HG03139 (cell line): ENCODE measurements at regions not wholly inside any gene's neighbourhood (a gene's known extent, or its start where the extent isn't known, plus 50 kb on each side); places are given as distances from the start of the nearest gene placed in this dataset.
"Not testable (repeated sequence)": the region's sequence is repeated elsewhere in the genome, so short reads cannot be mapped to it uniquely, and the experiment has no call there.

Source experiments
- ATAC-seq: cut with Tn5 transposase; IDR thresholded peaks from one replicate; pipeline ENCODE4 v1.9.1; 2021; ENCODE audit not compliant: unreplicated experiment

DNA sequence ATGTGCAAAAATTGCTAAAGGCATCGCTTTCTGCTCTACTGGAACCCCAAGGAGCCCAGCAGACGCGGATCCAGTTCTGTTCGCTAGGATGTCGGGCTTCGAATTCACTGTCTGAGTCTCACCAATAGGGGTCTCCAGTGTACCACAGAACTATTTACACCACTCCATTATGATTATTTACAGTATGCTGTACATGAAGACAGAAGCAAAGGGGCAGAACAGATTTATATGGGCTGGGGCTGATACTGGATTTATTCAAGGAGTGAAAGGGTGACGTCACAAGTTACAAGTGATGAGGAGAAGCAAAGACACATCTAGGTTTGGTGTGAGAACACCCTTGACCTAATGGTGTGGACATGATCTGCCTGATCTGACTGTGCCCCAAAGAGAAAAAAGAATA lies 185.3 kb upstream of the ATP5MC3 start:
- peak; percentile 56 for ATAC-seq

DNA sequence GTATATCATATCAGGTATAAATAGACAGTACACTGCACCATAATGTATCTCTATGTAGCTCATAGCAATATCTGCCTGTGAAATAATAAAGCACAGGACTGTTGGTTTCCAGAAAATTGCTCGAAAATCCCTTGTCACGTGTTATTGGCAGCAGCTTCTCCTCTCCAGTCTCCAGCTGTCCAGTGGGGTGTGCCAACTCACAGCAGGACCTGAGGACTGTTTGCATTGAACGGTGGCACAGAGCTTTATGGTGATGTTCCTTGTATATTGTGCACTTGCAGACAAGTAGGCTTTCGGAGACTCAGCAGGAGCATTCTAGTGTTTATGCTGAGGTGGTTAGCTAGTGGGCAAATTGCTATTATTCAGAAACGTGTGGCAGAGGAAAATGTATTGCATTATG lies 182.2 kb upstream of the ATP5MC3 start:
- no peak for ATAC-seq

DNA sequence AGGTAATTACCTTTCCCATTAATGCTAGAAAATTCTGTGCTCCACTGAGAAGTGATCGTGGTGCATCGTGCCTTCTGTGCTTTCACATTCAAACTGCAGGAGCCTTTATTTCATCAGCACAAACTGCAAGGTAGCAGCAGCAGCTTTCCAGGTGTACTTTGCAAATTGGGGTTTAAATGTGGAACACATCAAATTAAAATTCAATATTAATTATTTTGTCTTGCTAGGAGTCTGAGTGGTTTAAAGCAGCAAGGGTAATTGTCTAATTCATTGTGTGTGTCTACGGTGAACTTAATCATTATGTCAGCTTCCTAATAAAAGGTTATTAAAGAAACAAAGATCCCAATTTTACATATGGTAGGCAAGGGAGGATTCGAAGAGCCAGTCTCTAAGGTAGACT lies 180.8 kb upstream of the ATP5MC3 start:
- ATAC-seq: no peak

DNA sequence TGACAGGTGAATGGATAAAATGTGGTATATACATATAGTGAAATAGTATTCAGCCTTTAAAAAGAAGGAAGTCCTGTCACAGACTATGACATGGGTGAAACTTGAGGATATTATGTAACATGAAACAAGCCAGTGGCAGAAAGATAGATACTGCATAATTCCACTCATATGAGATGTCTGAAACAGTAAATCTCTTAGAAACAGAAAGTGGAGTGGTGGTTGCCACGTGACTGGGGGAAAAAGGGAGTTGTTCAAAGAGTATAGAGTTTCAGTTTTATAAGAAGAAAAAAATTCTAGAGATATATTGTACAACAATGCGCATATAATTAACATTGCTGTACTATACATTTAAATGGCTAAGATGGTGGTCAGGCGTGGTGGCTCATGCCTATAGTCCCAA lies 178.2 kb upstream of the ATP5MC3 start:
- no peak for ATAC-seq

DNA sequence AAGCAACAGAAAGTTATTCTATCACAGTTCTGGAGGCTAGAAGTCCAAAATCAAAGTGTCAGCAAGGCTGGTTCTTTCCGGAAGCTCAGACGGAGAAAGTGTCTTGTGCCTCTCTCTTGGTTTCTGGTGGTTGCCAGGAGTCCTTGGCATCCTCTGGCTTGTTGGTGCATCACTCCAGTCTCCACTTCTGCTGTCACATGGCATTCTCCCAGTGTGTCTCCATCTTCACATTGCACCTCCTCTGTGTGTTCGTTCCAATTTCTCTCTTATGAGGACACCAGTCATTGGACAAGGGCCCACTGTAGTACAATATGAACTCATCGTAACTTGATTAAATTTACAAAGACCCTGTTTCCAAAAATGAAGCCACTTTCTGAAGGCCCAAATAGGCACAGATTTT lies 175.4 kb upstream of the ATP5MC3 start:
- ATAC-seq: no peak

DNA sequence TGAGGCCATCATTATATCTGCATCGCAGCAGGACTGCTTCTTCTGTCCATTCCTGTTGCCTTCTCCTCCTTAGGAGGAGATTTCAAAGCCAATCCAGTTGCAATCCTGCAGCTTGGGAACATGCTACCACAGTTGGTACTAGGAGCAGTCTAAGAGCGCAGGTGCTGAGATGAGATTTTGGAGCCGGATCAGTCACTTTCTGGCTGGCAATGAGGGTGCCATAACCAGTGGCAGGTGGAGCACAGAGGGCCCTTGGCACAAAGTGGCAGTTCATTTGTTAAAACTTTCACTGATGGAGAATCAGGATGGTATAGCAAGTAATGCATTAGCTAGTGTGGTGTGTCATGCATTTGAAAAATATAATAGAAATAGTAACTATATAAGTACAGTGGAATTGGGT lies 173.7 kb upstream of the ATP5MC3 start:
- no peak for ATAC-seq

DNA sequence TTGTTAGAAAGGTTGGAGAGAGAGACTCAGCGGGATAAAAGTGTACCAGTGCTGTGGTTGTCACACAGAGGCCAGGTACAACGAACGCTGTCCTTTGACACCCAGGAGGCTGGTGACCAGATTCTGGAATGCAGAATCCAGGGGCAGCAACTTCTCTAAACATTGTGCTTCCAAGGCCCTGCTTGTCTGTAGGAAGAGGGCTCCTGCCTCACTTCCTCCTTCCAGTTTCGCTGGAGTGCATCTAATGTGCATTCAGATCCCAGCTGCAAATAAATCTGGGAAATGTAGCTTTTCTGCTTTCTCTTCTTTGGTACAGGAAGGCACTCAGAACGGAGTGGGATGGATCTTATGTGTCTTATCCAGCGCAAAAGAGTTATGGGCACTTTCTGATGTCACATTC lies 171.8 kb upstream of the ATP5MC3 start:
- ATAC-seq: no peak

DNA sequence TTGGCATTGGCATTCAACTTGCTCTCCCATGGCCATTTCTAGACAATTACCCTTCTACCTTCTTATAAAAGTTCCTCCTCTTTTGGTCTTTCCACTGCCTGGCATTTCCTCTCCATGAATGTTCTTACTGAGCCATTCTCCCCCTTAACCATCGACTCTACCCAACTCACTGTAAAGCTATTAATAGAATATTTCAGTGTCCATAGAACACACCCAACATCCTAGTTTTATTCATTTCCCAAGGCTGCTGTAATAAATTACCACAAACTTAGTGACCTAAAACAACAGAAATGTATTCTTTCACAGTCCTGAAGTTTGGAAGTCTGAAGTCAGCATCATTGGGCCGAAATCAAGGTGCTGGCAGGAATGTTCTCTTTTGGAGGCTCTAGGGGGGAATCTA lies 170.0 kb upstream of the ATP5MC3 start:
- no peak for ATAC-seq

DNA sequence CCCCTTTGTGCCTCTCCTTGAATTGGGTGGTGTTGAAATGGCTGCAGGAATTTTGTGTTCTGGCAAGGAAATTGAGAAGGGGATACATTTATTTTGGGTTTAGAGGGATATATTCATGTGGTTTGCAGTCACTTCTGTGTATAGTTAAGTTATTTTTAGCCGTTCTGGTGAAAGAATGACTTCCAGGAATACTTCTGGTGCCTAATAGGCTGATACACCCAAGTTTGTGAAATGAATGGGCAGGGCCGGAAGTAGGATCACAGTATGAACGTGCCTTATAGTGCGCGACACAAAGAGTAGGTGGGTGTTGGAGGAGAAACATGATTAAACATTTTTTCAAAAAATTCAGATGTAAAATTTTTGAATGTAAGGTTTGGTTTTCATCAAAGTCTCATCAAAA lies 168.6 kb upstream of the ATP5MC3 start:
- no peak for ATAC-seq

DNA sequence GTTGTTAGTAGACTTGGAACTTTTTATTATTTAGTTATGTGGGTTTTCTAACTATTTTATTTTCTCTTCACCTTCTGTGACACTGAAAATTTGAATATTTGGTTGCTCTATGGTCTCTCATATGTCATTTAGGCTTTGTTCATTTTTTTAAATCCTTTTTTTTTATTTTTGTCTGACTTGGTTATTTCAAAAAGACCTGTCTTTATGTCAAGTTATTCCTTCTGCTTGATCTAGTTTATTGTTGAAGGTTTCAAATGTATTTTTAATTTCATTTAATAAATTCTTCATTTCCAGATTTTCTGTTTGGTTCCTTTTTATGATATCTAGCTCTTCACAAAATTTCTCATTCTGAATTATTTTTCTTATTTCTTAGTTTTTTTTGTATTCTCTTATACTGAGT lies 160.6 kb upstream of the ATP5MC3 start:
- ATAC-seq: no peak

DNA sequence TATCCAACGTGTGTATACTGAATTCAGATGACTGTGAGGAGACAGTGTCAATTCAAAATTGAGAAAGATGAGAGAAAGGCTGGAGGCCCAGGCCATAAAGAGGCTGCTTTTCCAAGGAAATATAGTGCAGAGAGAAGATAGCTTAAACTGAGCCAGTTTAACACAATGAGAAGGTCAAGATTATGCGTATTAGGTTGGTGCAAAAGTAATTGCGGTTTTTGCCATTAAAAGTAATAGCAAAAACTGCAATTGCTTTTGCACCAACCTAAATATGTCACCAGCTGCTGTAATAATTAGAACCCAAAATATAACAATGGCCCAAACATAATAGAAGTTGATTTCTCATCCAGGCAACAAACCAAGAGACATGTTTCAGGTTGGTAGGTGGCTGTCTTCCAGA lies 148.7 kb upstream of the ATP5MC3 start:
- ATAC-seq: no peak

DNA sequence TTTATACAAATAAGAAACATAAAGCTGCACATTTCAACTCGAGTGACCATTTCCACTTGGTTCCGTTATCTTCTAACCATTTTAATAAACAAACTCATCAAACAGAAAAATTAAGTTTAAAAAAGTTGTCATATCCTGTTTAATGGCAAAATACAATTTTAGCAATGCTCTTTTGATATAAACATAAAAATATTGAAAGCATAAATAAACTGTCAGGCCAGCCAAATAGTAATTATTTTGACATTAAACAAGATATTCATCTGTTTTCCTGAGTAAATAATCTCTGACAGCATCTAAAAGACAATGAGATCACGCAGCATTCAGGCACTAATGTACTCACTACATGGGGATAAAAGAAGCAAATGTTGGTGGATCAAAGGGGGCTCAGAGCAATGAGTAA lies 145.3 kb upstream of the ATP5MC3 start:
- no peak for ATAC-seq

DNA sequence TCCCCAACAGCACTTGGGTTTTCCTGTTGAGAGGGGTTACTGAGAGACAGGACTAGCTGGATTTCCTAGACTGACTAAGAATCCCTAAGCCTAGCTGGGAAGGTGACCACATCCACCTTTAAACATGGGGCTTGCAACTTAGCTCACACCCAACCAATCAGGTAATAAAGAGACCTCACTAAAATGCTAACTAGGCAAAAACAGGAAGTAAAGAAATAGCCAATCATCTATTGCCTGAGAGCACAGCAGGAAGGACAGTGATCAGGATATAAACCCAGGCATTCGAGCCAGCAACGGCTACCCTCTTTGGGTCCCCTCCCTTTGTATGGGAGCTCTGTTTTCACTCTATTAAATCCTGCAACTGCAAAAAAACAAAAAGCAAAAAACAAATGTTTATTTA lies 144.7 kb upstream of the ATP5MC3 start:
- ATAC-seq: not testable (repeated sequence)

DNA sequence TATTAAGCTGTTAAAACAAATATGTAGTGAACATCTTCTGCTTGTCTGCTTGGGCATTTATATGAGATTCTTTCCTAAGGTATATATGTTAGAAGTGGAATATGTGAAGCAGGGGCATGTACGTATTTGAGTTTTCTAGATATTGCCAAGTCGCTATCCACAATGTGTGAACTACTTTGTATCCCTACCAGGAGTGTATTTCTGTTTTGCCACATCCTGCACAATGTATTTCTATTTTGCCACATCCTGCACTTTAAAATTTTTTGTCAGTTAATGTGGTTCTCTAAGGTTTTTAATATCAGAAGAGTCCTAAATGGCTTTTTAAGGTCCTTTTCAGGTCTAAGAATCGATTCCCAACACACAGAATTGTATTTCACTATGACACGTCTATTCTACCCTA lies 141.7 kb upstream of the ATP5MC3 start:
- no peak for ATAC-seq

DNA sequence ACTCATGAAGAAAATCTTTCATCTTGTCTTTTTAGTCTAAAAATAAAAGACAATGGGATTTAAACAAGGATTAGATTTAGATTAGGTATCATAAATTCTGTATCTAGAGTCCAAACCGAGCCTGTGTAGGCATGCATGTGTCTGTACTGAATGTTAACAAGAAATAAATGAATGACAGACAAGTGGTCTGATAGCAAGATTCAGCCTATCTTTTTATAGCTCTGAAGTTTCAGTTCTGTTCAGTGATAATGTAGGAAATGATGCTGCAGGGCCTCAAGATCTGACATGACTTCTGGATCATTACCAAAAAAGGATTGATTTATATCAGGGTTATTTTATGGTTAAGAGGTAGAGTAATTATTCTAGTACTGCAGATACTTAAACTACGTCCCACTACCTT lies 137.0 kb upstream of the ATP5MC3 start:
- no peak for ATAC-seq

DNA sequence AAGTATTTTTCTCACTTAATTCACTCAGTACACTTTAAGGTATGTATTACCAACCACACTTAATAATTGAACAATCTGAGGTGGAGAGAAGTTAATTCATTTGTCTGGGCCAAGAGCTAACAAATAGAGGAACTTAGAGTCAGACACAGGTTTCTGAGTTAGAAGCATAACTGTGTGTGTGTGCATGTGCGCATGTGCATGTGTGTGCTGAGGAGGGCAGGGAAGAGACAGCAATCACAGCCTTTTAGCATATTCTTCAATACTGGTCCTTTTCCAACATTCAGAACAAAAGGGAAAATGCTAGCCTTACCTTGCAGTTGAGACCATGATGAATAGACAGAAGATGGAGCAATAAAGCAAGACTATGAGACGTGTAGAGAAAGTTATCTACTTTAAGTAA lies 136.2 kb upstream of the ATP5MC3 start:
- ATAC-seq: no peak

DNA sequence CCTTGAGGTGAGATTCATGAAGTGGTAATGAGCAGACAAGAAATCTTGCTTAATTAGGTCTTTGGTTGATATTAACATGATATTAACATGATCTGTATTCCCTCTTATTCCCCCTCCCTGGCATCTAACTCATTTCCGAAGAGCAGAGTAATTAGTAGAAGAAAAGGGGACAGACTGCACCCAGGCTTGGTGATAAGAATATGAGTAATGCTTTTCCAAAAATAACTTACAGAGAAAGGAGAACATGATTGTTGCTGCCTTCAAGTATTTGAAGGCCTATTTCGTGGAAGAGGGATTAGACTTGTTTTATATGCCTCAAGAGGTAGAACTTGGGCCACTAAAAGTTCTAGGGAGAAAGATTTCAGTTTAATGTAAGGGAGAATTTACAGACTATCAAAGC lies 130.6 kb upstream of the ATP5MC3 start:
- no peak for ATAC-seq

DNA sequence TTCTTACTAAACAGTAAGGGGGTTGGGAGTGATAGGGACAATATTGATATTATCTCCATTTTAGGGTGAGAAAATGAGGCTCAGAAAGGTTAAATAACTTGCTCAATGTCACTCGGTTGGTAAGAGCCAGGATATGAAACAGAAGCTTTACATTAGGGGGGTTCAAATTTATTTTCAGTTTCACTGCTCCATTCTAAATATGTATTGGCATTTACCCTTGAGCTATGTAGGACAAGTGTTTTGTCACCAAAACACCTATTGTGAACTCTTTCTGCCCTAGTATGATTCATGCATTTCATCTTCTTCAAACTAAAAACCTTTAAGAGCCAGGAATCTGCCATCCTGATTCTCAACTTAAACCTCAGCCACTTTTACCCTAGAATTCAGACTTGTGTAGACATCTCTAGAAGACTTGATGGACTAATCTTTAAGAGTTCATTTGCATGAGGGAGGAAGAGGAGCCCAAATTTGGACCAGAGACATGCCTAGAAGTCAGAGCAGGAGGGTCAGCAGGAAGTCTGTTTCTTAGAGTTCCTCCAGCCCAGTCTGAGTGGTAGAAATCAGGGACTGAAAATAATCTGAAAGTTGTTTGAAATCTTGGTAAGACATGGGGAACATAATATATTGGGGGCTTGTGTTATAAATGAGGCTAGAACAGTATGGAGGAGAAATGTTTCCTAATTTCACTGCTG lies 129.4 kb upstream of the ATP5MC3 start:
- no peak for ATAC-seq

DNA sequence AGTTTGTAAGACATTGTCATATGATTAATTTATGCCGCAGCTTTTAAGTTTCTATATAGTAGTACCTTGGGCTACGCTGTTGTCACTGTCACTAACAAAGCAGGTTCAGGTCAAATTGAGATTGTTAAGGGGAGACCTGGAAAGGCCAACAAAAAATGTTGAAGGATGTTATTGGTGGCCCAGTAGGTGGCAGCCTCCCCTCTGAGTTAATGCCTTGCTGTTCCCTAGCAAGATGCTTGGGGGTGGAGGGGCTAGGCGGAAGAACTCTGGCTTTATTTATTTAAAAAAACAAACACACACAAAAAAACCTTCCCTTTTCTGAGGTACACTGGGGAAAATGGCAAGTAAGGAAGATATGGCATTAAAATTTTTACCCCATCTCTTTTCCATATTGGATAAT lies 128.3 kb upstream of the ATP5MC3 start:
- ATAC-seq: no peak

DNA sequence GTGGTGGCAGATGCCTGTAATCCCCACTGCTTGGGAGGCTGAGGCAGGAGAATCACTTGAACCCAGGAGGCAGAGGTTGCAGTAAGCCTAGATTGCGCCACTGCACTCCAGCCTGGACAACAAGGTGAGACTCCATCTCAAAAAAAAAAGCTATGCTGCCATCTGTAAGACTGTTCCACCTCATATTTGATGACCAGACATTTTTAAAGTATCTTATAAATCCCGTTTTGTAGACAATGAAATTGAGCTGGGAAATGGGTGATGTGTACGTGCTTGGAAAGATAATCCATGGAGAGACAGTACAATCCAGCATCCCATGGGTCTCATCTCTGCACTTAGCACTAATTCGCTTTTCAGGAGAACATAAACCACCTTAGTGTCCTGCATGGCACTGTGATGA lies 126.5 kb upstream of the ATP5MC3 start:
- ATAC-seq: no peak

DNA sequence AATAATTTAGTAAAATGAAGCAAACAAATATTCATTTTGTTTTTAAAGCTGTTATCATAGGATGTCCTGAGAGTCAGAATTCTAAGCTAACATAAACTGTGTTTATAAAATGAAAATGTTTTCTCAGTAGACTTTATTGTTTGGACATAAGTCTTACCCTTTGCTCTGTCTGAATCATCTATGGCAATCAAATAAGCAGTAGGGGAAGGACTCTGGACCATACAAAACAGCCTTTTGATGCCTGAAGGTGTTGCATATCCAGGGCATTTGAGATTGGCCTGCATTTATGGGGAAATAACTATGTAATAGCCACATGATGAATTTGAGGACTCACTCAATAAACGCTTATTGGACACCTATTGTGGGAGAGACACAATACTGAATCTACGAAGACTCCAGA lies 123.0 kb upstream of the ATP5MC3 start:
- ATAC-seq: no peak

DNA sequence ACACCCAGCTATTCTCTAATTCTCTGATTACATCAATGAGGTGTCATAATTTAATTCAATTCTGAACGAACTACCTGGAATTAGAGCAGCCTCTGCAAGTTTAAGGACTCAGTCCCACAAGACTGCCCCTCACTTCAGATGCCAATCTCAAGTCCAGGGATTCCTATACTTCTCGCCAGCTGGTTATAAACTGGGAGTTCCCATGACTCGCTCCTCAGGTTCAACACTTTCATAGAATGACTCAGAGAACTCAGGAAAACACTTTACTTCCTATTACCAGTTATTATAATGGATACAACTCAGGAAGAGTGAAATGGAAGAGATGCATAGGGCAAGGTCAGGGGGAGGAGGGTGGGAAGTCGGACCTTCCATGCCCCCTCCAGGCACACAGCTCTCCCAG lies 112.3 kb upstream of the ATP5MC3 start:
- ATAC-seq: no peak

DNA sequence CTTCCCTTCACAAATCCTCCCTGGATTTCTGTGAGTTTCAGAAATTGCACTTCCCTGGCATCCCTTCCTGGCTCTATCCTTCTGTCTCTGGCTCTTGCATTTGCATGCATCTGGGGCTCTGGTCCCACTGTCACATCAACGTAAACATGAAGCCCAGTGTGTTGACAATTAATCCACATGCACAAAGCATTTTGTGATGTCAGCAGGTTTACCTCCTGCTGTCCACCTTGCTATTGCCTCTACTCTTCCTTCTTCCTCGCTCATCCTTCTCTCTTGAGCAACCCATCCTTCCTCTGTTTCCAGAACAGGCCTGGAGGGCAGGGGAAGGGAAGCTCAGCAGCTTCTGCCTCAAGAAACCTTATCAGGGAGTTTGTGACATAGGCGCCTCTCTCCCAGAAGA lies 111.7 kb upstream of the ATP5MC3 start:
- ATAC-seq: no peak

DNA sequence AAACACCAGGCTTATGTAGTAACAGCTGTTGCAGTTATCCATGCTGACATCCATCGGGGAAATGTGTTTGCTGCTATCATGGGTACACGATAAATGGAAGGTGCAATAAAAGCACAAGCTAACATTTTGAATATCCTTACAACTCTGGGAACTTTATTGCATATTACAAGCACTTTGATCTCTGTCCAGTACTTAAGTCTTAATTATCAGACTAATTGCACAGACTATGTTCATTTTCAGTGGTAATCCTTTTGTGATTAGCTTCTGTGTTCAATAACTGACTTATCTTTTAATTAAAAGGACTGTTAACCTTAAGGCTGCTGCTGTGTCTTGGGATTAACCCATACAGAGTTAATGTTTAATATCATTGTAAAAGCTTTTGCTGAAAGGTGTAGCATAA lies 101.4 kb upstream of the ATP5MC3 start:
- no peak for ATAC-seq
